Ovary (tissue), 3 donors: ENCODE measurements at regions not wholly inside any gene's neighbourhood (a gene's known extent, or its start where the extent isn't known, plus 50 kb on each side); places are given as distances from the start of the nearest gene placed in this dataset.

Source experiments
- EP300 ChIP-seq: sonication (generic); formaldehyde crosslinking; IDR thresholded peaks from one replicate; pipeline ENCODE4 v1.6.1; 2017; ENCODE audit warnings: antibody characterized with exemption
- TF ChIP-seq, protein P1 (sequence below), 3 donors: fragments of 450-650 bp in 2 of 3; fragments of 200-600 bp in 1 of 3; IDR thresholded peaks; one replicate each; pipeline versions ENCODE4 v1.5.1 to v1.8.0; 2016 to 2022; ENCODE audit warnings: antibody characterized with exemption in 3 of 3, mild to moderate bottlenecking in 1 of 3
- donor health status: DM: no; HTN: no; CAD: no.

DNA sequence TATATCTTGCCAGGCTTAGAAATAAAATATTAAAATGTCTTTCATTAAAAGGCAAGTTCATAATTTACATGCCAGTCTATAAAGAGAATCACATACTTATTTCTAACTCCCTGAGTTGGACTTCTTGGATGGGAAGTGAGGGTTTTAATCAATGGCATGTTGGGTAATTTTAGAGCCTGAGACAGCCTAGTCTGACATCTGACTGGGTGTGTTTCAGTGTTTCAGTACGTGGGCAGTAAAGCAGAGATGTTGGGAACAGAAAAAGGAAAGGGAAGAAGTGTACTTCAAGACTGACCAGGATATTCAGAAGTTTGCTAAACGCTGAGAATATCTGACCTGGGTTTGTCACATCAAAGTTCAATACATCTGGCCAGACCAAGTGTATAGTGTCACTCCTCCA is 171.8 kb downstream of the BTG1 start:
- TF ChIP-seq, protein P1, sequence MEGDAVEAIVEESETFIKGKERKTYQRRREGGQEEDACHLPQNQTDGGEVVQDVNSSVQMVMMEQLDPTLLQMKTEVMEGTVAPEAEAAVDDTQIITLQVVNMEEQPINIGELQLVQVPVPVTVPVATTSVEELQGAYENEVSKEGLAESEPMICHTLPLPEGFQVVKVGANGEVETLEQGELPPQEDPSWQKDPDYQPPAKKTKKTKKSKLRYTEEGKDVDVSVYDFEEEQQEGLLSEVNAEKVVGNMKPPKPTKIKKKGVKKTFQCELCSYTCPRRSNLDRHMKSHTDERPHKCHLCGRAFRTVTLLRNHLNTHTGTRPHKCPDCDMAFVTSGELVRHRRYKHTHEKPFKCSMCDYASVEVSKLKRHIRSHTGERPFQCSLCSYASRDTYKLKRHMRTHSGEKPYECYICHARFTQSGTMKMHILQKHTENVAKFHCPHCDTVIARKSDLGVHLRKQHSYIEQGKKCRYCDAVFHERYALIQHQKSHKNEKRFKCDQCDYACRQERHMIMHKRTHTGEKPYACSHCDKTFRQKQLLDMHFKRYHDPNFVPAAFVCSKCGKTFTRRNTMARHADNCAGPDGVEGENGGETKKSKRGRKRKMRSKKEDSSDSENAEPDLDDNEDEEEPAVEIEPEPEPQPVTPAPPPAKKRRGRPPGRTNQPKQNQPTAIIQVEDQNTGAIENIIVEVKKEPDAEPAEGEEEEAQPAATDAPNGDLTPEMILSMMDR (IDR thresholded peaks at IDR 0.05): no peak
- no peak for TF ChIP-seq EP300
